ENCODE measurements at regions not wholly inside any gene's neighbourhood (a gene's known extent, or its start where the extent isn't known, plus 50 kb on each side); places are given as distances from the start of the nearest gene placed in this dataset.

DNA sequence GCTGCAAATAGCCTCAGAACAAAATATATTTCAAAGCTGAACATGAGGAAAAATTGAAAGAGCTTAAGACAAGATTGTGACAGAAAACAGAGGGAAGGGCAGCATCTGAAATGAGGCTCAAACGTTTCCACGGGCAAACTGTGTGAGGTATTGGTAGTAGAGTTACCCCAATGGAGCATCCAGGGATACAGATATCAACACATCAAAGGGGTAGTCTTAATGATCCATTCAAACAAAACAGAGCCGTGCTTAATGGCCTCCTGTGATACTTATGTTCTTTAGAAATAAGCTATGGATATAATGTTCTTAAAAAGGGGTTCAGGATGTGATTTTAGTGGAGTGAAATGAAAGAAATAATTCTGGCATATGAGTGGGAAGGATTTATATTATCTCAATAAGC lies 430.3 kb upstream of the PDZRN3 start:
- Mint-ChIP-seq H3K36me3 (no peaks in the 10 kb centered on the region), H3K9me3 (peaks cover 2% of the 10 kb centered on the region; the same call in 1 of the 2 replicates), H3K4me3 (no peak overlapping the region), H3K4me1 (peaks cover 43% of the 10 kb centered on the region), H3K27me3 (ENCODE audit: low read depth) (no peaks in the 10 kb centered on the region), H3K27ac (no peak overlapping the region)
- TF ChIP-seq CDX4 (CRISPR knock-in tag; IDR thresholded peaks at IDR 0.05; ENCODE audit: borderline replicate concordance), result no peak
- TF ChIP-seq RELA (CRISPR knock-in tag; IDR thresholded peaks at IDR 0.05; ENCODE audit: borderline replicate concordance), result no peak
- TF ChIP-seq ESRRA (CRISPR knock-in tag; IDR thresholded peaks at IDR 0.05; ENCODE audit: borderline replicate concordance), result no peak
- no peak for TF ChIP-seq ZNF532 (CRISPR knock-in tag; IDR thresholded peaks at IDR 0.05; ENCODE audit: borderline replicate concordance)
- TF ChIP-seq ZBTB21 (CRISPR knock-in tag; IDR thresholded peaks at IDR 0.05; ENCODE audit: borderline replicate concordance), result no peak
- no peak for TF ChIP-seq SP1 (CRISPR knock-in tag; conservative IDR thresholded peaks at IDR 0.05)
- TF ChIP-seq E2F4 (CRISPR knock-in tag; IDR thresholded peaks at IDR 0.05; ENCODE audit: borderline replicate concordance, low read depth), result no peak
- no peak for TF ChIP-seq ZNF263 (CRISPR knock-in tag; IDR thresholded peaks at IDR 0.05; ENCODE audit: low read depth)
- no peak for TF ChIP-seq ZNF121 (CRISPR knock-in tag; IDR thresholded peaks at IDR 0.05)
- no peak for TF ChIP-seq ZNF317 (CRISPR knock-in tag; IDR thresholded peaks at IDR 0.05; ENCODE audit: borderline replicate concordance, low read depth)
- no peak for TF ChIP-seq ZNF396 (CRISPR knock-in tag; IDR thresholded peaks at IDR 0.05; ENCODE audit: borderline replicate concordance)
- TF ChIP-seq, protein P1, sequence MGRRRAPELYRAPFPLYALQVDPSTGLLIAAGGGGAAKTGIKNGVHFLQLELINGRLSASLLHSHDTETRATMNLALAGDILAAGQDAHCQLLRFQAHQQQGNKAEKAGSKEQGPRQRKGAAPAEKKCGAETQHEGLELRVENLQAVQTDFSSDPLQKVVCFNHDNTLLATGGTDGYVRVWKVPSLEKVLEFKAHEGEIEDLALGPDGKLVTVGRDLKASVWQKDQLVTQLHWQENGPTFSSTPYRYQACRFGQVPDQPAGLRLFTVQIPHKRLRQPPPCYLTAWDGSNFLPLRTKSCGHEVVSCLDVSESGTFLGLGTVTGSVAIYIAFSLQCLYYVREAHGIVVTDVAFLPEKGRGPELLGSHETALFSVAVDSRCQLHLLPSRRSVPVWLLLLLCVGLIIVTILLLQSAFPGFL (CRISPR knock-in tag; IDR thresholded peaks at IDR 0.05; ENCODE audit: borderline replicate concordance), result no peak
- TF ChIP-seq IRF1 (CRISPR knock-in tag; IDR thresholded peaks at IDR 0.05), result no peak
- TF ChIP-seq, protein P2, sequence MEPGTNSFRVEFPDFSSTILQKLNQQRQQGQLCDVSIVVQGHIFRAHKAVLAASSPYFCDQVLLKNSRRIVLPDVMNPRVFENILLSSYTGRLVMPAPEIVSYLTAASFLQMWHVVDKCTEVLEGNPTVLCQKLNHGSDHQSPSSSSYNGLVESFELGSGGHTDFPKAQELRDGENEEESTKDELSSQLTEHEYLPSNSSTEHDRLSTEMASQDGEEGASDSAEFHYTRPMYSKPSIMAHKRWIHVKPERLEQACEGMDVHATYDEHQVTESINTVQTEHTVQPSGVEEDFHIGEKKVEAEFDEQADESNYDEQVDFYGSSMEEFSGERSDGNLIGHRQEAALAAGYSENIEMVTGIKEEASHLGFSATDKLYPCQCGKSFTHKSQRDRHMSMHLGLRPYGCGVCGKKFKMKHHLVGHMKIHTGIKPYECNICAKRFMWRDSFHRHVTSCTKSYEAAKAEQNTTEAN (CRISPR knock-in tag; IDR thresholded peaks at IDR 0.05), result no peak
- no peak for TF ChIP-seq ZNF423 (CRISPR knock-in tag; IDR thresholded peaks at IDR 0.05)
- ChIA-PET POLR2A (no interaction called here), CTCF (interaction anchor here (0.7 kb wide), 1 partner anchor 671 kb away, joined by 3 read pairs; no protein-coding TSS in a partner anchor)
- DNase-seq (ENCODE audit: low spot score), result no peak
- peak; percentile 80 for ATAC-seq

DNA sequence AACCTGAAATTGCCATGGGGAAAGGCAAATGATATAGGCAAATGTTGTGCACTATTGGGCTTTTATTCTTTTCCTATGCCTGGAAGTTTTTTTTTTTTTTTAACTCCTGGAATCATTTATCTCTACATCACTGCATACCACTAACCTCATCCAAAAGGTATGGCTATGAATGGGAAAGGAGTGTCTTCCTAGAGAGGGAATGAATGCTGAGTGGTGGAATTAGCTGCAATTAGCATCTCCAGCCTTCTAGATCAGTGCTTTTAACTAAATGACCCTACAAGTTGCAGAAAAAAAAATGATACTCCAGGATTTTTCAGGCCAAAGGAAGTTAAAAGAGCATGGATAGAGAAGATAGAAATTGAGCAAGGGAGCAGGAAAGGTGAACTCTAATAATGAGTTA lies 429.8 kb upstream of the PDZRN3 start:
- ChIA-PET POLR2A (no interaction called here), CTCF (interaction anchor here (0.7 kb wide), 1 partner anchor 671 kb away, joined by 3 read pairs; no protein-coding TSS in a partner anchor)
- Mint-ChIP-seq H3K27ac (no peak overlapping the region), H3K4me1 (peaks cover 38% of the 10 kb centered on the region), H3K4me3 (no peak overlapping the region), H3K36me3 (no peaks in the 10 kb centered on the region), H3K27me3 (ENCODE audit: low read depth) (no peaks in the 10 kb centered on the region), H3K9me3 (peaks cover 3% of the 10 kb centered on the region; the same call in 1 of the 2 replicates)
- peak; percentile 64 for ATAC-seq
- no peak for DNase-seq (ENCODE audit: low spot score)
- TF ChIP-seq ZNF416 (CRISPR knock-in tag; IDR thresholded peaks at IDR 0.05) (no peak), PRDM15 (CRISPR knock-in tag; IDR thresholded peaks at IDR 0.05) (no peak), MXD4 (CRISPR knock-in tag; IDR thresholded peaks at IDR 0.05; ENCODE audit: borderline replicate concordance) (no peak), NFE2L1 (CRISPR knock-in tag; IDR thresholded peaks at IDR 0.05) (no peak)
- TF ChIP-seq, protein P3, sequence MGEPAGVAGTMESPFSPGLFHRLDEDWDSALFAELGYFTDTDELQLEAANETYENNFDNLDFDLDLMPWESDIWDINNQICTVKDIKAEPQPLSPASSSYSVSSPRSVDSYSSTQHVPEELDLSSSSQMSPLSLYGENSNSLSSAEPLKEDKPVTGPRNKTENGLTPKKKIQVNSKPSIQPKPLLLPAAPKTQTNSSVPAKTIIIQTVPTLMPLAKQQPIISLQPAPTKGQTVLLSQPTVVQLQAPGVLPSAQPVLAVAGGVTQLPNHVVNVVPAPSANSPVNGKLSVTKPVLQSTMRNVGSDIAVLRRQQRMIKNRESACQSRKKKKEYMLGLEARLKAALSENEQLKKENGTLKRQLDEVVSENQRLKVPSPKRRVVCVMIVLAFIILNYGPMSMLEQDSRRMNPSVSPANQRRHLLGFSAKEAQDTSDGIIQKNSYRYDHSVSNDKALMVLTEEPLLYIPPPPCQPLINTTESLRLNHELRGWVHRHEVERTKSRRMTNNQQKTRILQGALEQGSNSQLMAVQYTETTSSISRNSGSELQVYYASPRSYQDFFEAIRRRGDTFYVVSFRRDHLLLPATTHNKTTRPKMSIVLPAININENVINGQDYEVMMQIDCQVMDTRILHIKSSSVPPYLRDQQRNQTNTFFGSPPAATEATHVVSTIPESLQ (CRISPR knock-in tag; IDR thresholded peaks at IDR 0.05), result no peak
